Embryonic facial prominence (tissue), 1 donor: ENCODE measurements at regions not wholly inside any gene's neighbourhood (a gene's known extent, or its start where the extent isn't known, plus 50 kb on each side); places are given as distances from the start of the nearest gene placed in this dataset.
"Not testable (repeated sequence)": the region's sequence is repeated elsewhere in the genome, so short reads cannot be mapped to it uniquely, and the experiment has no call there.

ENCODE experiments used
- DNase-seq: peaks from one replicate; pipeline ENCODE4 v3.0.0-alpha.2; 2016; ENCODE audit errors: extremely low spot score

GRCh38 chr10:28135258-28135657, 136.4 kb upstream of the ODAD2 start:
- no peak for DNase-seq

DNA sequence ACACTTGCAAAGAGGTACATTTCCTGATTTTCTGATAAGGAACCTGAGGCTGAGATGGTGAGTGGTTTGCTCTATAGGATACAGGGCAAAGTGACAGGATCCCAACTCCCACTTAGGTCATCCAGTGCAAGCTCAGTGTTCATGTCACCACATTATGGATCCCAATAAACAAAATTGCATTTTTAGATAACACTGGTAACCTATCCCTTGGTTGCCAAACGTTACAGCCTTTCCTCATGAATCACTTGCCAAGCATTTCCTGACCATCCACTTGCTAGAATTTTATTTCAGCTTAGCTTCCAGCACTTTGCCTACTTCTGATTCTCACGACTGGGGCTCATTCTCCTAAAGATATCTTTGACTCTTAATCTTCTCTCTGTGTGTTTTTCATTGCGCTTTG, 131.4 kb upstream of the ODAD2 start:
- no peak for DNase-seq

DNA sequence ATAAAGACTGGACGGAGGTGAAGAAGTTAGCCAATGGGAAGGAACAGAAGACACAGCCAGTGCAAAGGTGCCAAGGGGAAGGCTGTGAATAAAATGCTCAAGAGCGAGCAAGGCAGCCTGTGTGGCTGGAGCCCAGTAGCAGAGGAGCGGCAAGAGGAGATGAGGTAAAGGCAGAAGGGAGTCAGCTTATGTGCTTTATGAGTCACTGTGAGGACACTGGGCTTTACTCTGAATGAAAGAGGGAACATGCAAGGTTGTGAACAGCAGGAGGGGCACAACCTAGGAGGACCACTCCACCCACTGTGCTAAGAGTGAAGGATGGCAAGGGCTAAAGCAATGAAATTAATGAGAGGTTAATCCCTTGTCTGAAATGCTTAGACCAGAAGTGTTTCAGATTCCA, 129.0 kb upstream of the ODAD2 start:
- no peak for DNase-seq

GRCh38 chr10:28125701-28126100, 126.8 kb upstream of the ODAD2 start:
- DNase-seq = no peak

GRCh38 chr10:28120795-28121194, 121.9 kb upstream of the ODAD2 start:
- DNase-seq = no peak

GRCh38 chr10:28120043-28120749, 121.3 kb upstream of the ODAD2 start:
- no peak for DNase-seq

- no peak for DNase-seq
Observed at GRCh38 chr10:28118985-28119628, 120.2 kb upstream of the ODAD2 start.

- no peak for DNase-seq
Observed at GRCh38 chr10:28113202-28113601, 114.3 kb upstream of the ODAD2 start.

DNA sequence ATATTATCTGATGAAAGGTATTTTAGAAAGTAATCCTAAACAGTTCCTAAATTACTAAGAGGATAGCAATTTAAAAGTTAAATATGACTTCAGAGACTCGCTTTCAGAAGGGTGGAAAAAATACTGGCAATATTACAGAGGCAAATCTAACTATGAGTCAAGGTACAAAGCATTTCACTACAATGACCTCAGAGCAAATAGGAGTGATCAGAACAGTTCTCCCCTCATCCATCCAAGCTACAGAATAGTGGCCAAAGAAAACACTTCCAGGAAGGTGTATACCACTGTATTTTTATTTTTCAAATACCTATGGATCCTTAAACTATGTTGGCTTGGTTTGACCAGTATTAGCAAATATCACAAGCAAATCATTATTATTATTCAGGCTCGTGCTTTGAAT, 112.8 kb upstream of the ODAD2 start:
- no peak for DNase-seq

GRCh38 chr10:28105561-28105960, 106.7 kb upstream of the ODAD2 start:
- no peak for DNase-seq

GRCh38 chr10:28097633-28098032, 98.8 kb upstream of the ODAD2 start:
- DNase-seq = no peak

DNA sequence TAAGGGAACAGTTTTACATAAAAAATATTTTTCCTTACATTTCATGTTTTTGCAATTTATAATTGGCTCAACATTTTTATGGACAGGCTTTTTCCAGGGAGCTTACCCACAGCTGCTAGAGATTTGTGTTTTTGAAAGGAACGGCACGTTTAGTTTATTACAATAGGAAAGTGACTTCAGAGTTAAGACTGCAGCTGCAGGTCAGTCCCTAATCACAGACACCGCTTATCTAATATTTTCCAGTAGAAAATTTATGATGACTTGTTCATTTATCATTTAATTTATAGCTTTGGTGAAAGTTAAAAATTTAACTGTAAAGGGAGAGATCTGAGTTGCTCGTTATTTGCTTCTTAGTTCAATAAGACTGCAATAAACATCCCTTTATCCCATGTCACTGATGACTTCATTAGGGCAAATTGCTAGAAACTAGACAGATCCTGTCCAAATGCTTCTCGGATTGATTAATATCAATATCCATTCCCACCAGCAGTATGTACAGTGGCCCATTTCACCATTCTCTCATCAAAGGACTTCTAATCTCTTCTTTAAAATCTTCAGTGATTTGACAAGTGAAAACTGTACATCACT, 97.0 kb upstream of the ODAD2 start:
- no peak for DNase-seq

DNA sequence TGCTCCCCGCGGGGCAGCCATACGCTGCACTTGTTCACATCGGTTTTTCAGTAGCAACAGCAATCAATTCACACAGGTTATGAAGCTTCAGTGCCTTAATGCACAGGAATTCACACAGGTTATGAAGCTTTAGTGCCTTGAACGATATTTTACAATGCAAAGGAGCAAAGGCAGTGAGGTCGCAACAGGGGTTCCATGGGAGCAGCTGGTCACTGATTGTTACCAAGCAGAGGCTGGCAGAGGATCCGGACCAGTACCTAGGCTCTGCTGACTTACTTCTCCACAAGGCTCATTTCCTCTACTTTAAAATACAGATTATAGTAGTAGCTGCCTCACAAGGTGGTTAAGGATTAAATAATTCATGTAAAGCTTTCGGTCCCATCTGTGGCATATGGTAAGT, 95.2 kb upstream of the ODAD2 start:
- no peak for DNase-seq

DNA sequence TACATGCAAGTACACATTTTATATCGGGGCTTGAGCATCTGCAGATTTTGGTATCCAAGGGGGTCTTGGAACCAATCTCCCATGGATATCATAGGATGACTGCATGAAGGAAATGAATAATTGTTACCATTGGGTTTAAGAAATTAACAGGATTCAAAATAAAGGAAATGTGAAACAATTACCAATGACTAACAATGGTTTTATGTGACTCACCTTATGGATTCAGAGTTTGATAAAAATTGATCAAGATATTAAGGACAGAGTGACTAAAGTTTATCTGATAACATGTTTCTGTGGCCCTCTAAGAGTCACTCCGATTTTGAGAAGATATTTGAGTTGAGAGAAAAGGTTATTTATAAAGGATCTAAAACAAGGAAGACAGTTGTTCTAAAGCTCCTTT, 93.0 kb upstream of the ODAD2 start:
- no peak for DNase-seq

GRCh38 chr10:28090506-28090905, 91.6 kb upstream of the ODAD2 start:
- no peak for DNase-seq

DNA sequence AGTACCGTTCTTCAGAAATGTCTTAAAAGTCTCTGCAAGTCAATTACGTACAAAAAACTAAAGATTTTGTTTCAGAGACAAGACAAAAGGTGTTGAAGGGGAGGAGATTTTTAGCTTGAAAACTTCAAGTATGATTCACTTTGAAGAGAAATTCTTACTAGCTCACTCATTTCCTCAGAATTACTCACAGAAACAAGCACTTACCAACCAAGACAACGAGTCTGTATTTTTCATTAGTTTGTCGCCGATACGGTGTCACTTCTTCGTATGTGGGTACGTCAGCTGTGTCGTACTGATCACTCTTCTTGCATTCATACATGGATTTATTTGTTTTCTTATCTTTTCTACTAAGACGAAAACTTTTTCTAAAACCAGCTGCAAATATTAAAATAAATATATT, 90.6 kb upstream of the ODAD2 start:
- no peak for DNase-seq

- DNase-seq = no peak
Observed at GRCh38 chr10:28087661-28088351, 88.9 kb upstream of the ODAD2 start.

- DNase-seq = not testable (repeated sequence)
Observed at GRCh38 chr10:28085760-28086159, 86.9 kb upstream of the ODAD2 start.

GRCh38 chr10:28082885-28083284, 84.0 kb upstream of the ODAD2 start:
- DNase-seq = no peak

DNA sequence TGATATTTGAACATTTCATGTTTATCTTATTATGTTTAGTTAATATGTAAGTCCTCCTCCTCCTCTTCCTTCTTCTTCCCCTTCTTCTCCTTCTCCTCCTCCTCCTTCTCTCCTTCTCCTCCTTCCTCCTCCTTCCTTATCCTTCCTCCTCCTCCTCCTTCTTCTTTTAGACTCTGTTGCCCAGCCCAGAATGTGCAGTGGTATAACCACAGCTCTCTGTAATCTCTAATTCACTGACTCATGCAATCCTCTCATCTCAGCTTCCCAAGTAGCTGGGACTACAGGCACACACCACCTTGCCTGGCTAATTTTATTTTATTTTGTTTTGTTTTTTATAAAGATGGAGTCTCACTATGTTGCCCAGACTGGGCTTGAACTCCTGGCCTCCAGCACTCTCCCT, 83.4 kb upstream of the ODAD2 start:
- no peak for DNase-seq

DNA sequence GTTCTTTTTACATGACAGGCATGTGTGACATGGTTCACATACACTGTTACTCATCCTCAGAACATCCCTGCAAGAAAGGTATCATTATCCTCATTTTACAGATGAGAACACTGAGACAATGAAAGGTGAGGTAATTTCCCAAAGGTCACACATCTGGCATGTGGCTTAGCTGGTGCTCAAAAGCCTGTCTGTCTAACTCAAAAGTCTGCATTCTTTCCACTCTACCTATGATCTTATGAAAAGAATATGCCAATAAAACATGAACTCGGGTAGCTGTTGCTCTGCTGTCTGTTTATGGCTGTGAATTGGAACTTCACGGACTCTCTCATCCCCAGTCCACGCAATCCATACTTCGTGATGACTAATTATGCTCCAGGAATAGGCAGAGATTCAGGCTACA, 79.0 kb upstream of the ODAD2 start:
- no peak for DNase-seq

- DNase-seq = no peak
Observed at GRCh38 chr10:28075424-28075823, 76.5 kb upstream of the ODAD2 start.

DNA sequence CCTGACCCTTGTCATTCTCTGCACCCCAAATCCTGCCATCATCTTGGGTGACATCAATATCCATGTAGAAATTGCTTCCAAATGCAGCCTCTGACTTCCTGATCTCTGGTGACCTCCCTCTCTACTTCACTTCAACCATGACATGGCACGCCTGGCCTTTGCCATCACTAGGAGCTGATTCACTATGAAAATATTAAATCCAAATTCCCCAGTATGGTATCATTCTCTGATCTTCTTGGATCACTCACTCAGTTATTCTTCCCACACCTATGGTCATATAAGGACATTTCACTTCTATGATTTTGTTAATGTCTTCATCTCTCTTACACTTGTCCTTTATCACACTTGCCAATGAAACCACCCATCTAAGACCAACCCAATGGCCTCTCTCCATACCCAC, 73.7 kb upstream of the ODAD2 start:
- no peak for DNase-seq
